ENCODE measurements at regions not wholly inside any gene's neighbourhood (a gene's known extent, or its start where the extent isn't known, plus 50 kb on each side); places are given as distances from the start of the nearest gene placed in this dataset.

DNA sequence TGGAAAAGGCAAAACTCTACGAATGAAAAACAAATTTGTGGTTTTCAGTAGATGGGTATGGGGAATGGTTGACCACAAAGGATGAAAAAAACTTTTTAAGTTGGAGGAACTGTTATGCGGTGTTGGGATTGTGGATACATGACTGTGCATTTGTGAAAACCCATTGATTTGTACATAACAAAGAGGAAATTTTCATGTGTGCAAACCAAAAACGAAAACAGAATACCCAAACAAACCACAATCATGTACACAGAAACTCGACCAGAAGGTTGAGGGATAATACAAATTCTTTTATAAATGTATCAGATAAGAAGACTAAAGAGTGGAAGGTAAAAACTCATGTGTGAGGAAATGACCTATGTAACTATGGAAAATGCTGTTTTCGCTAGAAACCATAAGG is 1012.4 kb downstream of the CDH18 start:
- Histone ChIP-seq H4K20me1 (ENCODE audit: control insufficient read depth, extremely low read depth, insufficient read depth, low read length) (no peaks in the 10 kb centered on the region), H3K9ac (ENCODE audit: control insufficient read depth, extremely low read depth, insufficient read depth, low read length) (no peak overlapping the region), H2AFZ (ENCODE audit: control insufficient read depth, low read length) (no peak overlapping the region), H3K27ac (ENCODE audit: control insufficient read depth, insufficient read depth, low read length) (no peak overlapping the region), H3K9me3 (ENCODE audit: control insufficient read depth, low read depth, low read length) (no peaks in the 10 kb centered on the region), H3K4me3 (ENCODE audit: control insufficient read depth in 2 of 3, extremely low read depth in 1 of 3, insufficient read depth in 2 of 3, low read depth in 1 of 3, low read length in 3 of 3) (no peak overlapping the region), H3K4me1 (ENCODE audit: control insufficient read depth, extremely low read depth, insufficient read depth, low read length) (no peaks in the 10 kb centered on the region), H3K9me1 (ENCODE audit: control insufficient read depth, extremely low read depth, insufficient read depth, low read length) (no peaks in the 10 kb centered on the region), H3K36me3 (ENCODE audit: control insufficient read depth in 2 of 2, extremely low read depth in 1 of 2, insufficient read depth in 2 of 2, low read length in 2 of 2) (no peaks in the 10 kb centered on the region), H3K27me3 (ENCODE audit: control insufficient read depth, extremely low read depth, insufficient read depth, low read length) (no peaks in the 10 kb centered on the region), H3K4me2 (ENCODE audit: control insufficient read depth, extremely low read depth, insufficient read depth, low read depth, low read length) (no peak overlapping the region), H3K79me2 (ENCODE audit: control insufficient read depth, insufficient read depth, low read length) (no peaks in the 10 kb centered on the region)
- dilution Hi-C loops (cut with MboI; ENCODE audit: extremely low pct_ligation_motif_present, low sequenced_read_pairs) = no loop called here
- TF ChIP-seq, protein P1, sequence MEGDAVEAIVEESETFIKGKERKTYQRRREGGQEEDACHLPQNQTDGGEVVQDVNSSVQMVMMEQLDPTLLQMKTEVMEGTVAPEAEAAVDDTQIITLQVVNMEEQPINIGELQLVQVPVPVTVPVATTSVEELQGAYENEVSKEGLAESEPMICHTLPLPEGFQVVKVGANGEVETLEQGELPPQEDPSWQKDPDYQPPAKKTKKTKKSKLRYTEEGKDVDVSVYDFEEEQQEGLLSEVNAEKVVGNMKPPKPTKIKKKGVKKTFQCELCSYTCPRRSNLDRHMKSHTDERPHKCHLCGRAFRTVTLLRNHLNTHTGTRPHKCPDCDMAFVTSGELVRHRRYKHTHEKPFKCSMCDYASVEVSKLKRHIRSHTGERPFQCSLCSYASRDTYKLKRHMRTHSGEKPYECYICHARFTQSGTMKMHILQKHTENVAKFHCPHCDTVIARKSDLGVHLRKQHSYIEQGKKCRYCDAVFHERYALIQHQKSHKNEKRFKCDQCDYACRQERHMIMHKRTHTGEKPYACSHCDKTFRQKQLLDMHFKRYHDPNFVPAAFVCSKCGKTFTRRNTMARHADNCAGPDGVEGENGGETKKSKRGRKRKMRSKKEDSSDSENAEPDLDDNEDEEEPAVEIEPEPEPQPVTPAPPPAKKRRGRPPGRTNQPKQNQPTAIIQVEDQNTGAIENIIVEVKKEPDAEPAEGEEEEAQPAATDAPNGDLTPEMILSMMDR (optimal IDR thresholded peaks at IDR 0.05 in 1 of 3, IDR thresholded peaks at IDR 0.05 in 1 of 3, conservative IDR thresholded peaks at IDR 0.05 in 1 of 3; ENCODE audit: extremely low read depth in 1 of 3, insufficient read depth in 2 of 3, low read length in 3 of 3) = no peak
- TF ChIP-seq EZH2 (IDR thresholded peaks at IDR 0.05; ENCODE audit: low read length) = no peak
- FAIRE-seq (no peak), DNase-seq (ENCODE audit: low read depth, low spot score) (no peak)

- dilution Hi-C loops (cut with MboI; ENCODE audit: extremely low pct_ligation_motif_present, low sequenced_read_pairs) = no loop called here
- Histone ChIP-seq H3K9me1 (ENCODE audit: control insufficient read depth, extremely low read depth, insufficient read depth, low read length) (no peaks in the 10 kb centered on the region), H3K4me1 (ENCODE audit: control insufficient read depth, extremely low read depth, insufficient read depth, low read length) (no peaks in the 10 kb centered on the region), H3K9ac (ENCODE audit: control insufficient read depth, extremely low read depth, insufficient read depth, low read length) (no peak overlapping the region), H3K27me3 (ENCODE audit: control insufficient read depth, extremely low read depth, insufficient read depth, low read length) (no peaks in the 10 kb centered on the region), H3K4me2 (ENCODE audit: control insufficient read depth, extremely low read depth, insufficient read depth, low read depth, low read length) (no peak overlapping the region), H3K36me3 (ENCODE audit: control insufficient read depth in 2 of 2, extremely low read depth in 1 of 2, insufficient read depth in 2 of 2, low read length in 2 of 2) (no peaks in the 10 kb centered on the region), H3K9me3 (ENCODE audit: control insufficient read depth, low read depth, low read length) (no peaks in the 10 kb centered on the region), H4K20me1 (ENCODE audit: control insufficient read depth, extremely low read depth, insufficient read depth, low read length) (no peaks in the 10 kb centered on the region), H3K79me2 (ENCODE audit: control insufficient read depth, insufficient read depth, low read length) (no peaks in the 10 kb centered on the region), H2AFZ (ENCODE audit: control insufficient read depth, low read length) (no peak overlapping the region), H3K4me3 (ENCODE audit: control insufficient read depth in 2 of 3, extremely low read depth in 1 of 3, insufficient read depth in 2 of 3, low read depth in 1 of 3, low read length in 3 of 3) (no peak overlapping the region), H3K27ac (ENCODE audit: control insufficient read depth, insufficient read depth, low read length) (no peak overlapping the region)
- FAIRE-seq (no peak), DNase-seq (ENCODE audit: low read depth, low spot score) (no peak)
- no peak for TF ChIP-seq EZH2 (IDR thresholded peaks at IDR 0.05; ENCODE audit: low read length)
- TF ChIP-seq, protein P1 (optimal IDR thresholded peaks at IDR 0.05 in 1 of 3, IDR thresholded peaks at IDR 0.05 in 1 of 3, conservative IDR thresholded peaks at IDR 0.05 in 1 of 3; ENCODE audit: extremely low read depth in 1 of 3, insufficient read depth in 2 of 3, low read length in 3 of 3) = no peak
Observed at GRCh38 chr5:18977880-18978279, 1010.1 kb downstream of the CDH18 start.
